NB4 (cell line): ENCODE measurements at regions not wholly inside any gene's neighbourhood (a gene's known extent, or its start where the extent isn't known, plus 50 kb on each side); places are given as distances from the start of the nearest gene placed in this dataset.

Source experiments
- DNase-seq: peaks from one replicate; pipeline ENCODE4 v3.0.0; 2010; ENCODE audit warnings: low read depth
- H3K4me3 ChIP-seq: one replicate; pipeline ENCODE4 v1.5.1; 2011; ENCODE audit warnings: mild to moderate bottlenecking, low read depth, low read length, moderate library complexity
- CTCF ChIP-seq: IDR thresholded peaks from one replicate; pipeline ENCODE4 v1.5.1; 2012; ENCODE audit warnings: low read depth, low read length
- MAX ChIP-seq: IDR thresholded peaks from 2 replicates; pipeline ENCODE4 v1.6.1; 2011; ENCODE audit warnings: low read depth, low read length
- MYC ChIP-seq: IDR thresholded peaks from 2 replicates; pipeline ENCODE4 v1.6.1; 2011; ENCODE audit warnings: low read depth, low read length
- POLR2A ChIP-seq: IDR thresholded peaks from 2 replicates; pipeline ENCODE4 v1.6.1; 2011; ENCODE audit warnings: mild to moderate bottlenecking; ENCODE audit not compliant: insufficient read length; ENCODE audit errors: extremely low read depth

GRCh38 chr6:130769861-130770260 is 57.3 kb upstream of the SMLR1 start:
- no peak overlapping the region for H3K4me3 ChIP-seq
- no peak for DNase-seq
- TF ChIP-seq POLR2A, result no peak
- no peak for TF ChIP-seq MAX
- TF ChIP-seq MYC, result no peak
- TF ChIP-seq CTCF, result no peak

- no peak overlapping the region for H3K4me3 ChIP-seq
- DNase-seq, result no peak
- TF ChIP-seq POLR2A (no peak), CTCF (no peak), MAX (no peak), MYC (no peak)
These were observed 55.5 kb upstream of the SMLR1 start for GRCh38 chr6:130771741-130772140.

GRCh38 chr6:130773860-130774259 is 53.3 kb upstream of the SMLR1 start:
- DNase-seq, result no peak
- no peak overlapping the region for H3K4me3 ChIP-seq
- TF ChIP-seq CTCF (no peak), MYC (no peak), POLR2A (no peak), MAX (no peak)

GRCh38 chr6:130775411-130776012 is 51.7 kb upstream of the SMLR1 start:
- H3K4me3 ChIP-seq, result no peak overlapping the region
- TF ChIP-seq MYC (no peak), MAX (no peak), POLR2A (no peak), CTCF (no peak)
- DNase-seq, result no peak

- no peak overlapping the region for H3K4me3 ChIP-seq
- TF ChIP-seq CTCF, result no peak
- no peak for TF ChIP-seq MYC
- no peak for TF ChIP-seq MAX
- TF ChIP-seq POLR2A, result no peak
- no peak for DNase-seq
These were observed 50.8 kb upstream of the SMLR1 start for GRCh38 chr6:130776287-130776925.
